AG09309 (cell line): ENCODE measurements at regions not wholly inside any gene's neighbourhood (a gene's known extent, or its start where the extent isn't known, plus 50 kb on each side); places are given as distances from the start of the nearest gene placed in this dataset.

Source experiments
- DNase-seq: peaks from one replicate; pipeline ENCODE4 v3.0.0-alpha.2; 2010; ENCODE audit warnings: low read depth
- H3K4me3 ChIP-seq: 2 replicates; pipeline ENCODE4 v1.5.1; 2011; ENCODE audit warnings: mild to moderate bottlenecking, low read depth, low read length, moderate library complexity; ENCODE audit not compliant: control insufficient read depth
- TF ChIP-seq, protein P1 (sequence below): IDR thresholded peaks from 2 replicates; pipeline ENCODE4 v1.5.1; 2011; ENCODE audit warnings: mild to moderate bottlenecking, low read depth, low read length, inconsistent platforms; ENCODE audit not compliant: insufficient read depth, control insufficient read depth; ENCODE audit errors: missing control alignments

DNA sequence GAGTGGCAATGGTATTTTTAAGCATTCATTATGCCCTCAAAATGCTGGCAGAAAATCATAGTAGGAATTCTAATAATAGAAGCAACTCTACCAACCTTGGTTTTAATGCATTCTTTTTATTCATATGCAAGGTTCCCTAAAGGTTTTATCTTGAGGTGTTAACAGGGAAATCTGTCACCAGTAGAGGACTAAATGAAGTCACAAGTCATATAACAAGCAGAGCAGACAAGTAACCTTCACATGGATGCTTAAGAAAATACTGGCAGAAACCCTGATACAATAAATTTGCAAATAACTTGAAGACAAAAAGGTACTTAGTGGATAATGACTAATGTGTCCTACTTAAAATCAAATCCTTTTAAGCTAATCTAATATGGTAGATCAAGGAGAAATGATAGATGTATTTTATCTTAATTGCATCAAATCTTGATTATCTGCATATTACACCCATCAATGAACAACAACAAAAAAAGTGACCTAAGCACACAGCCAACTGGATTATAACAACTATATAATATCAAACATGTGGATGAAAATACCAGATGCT is 73.3 kb downstream of the RFC3 start:
- DNase-seq: no peak
- TF ChIP-seq, protein P1, sequence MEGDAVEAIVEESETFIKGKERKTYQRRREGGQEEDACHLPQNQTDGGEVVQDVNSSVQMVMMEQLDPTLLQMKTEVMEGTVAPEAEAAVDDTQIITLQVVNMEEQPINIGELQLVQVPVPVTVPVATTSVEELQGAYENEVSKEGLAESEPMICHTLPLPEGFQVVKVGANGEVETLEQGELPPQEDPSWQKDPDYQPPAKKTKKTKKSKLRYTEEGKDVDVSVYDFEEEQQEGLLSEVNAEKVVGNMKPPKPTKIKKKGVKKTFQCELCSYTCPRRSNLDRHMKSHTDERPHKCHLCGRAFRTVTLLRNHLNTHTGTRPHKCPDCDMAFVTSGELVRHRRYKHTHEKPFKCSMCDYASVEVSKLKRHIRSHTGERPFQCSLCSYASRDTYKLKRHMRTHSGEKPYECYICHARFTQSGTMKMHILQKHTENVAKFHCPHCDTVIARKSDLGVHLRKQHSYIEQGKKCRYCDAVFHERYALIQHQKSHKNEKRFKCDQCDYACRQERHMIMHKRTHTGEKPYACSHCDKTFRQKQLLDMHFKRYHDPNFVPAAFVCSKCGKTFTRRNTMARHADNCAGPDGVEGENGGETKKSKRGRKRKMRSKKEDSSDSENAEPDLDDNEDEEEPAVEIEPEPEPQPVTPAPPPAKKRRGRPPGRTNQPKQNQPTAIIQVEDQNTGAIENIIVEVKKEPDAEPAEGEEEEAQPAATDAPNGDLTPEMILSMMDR: no peak
- no peak overlapping the region for H3K4me3 ChIP-seq

- DNase-seq: no peak
- TF ChIP-seq, protein P1: no peak
- no peak overlapping the region for H3K4me3 ChIP-seq
Measured at GRCh38 chr13:33893559-33893958, 75.6 kb downstream of the RFC3 start.

GRCh38 chr13:33904431-33904830 is 86.5 kb downstream of the RFC3 start:
- TF ChIP-seq, protein P1: no peak
- no peak for DNase-seq
- H3K4me3 ChIP-seq: no peak overlapping the region

GRCh38 chr13:33908116-33908515 is 90.2 kb downstream of the RFC3 start:
- no peak overlapping the region for H3K4me3 ChIP-seq
- DNase-seq: no peak
- TF ChIP-seq, protein P1: no peak

DNA sequence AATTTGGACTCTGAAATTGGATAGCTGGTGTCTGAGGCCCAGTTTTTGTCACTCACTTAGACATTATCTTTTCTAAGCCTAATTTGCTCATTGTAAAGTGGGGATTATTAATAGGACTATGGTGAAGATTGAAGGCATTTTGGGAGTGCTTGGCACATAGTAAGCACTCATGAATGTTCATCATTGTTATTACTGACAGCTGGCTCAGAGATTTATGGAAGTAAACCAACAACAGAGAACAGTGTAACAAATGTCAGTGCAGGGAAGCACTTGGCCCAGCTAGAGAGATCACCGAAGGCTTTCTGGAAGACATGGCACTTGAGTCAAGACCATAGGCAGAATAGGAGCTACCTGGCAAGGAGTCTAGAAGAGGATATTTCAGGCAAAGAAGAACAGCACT is 92.3 kb downstream of the RFC3 start:
- TF ChIP-seq, protein P1: no peak
- DNase-seq: no peak
- no peak overlapping the region for H3K4me3 ChIP-seq

GRCh38 chr13:33911521-33911920 is 93.6 kb downstream of the RFC3 start:
- no peak overlapping the region for H3K4me3 ChIP-seq
- TF ChIP-seq, protein P1: no peak
- DNase-seq: no peak

GRCh38 chr13:33913829-33914228 is 95.9 kb downstream of the RFC3 start:
- H3K4me3 ChIP-seq: no peak overlapping the region
- TF ChIP-seq, protein P1: no peak
- no peak for DNase-seq
